HCEC 1CT (cell line): ENCODE measurements at regions not wholly inside any gene's neighbourhood (a gene's known extent, or its start where the extent isn't known, plus 50 kb on each side); places are given as distances from the start of the nearest gene placed in this dataset.

ENCODE experiments used
- DNase-seq: peaks from one replicate; pipeline ENCODE4 v3.0.0-alpha.2; 2017

DNA sequence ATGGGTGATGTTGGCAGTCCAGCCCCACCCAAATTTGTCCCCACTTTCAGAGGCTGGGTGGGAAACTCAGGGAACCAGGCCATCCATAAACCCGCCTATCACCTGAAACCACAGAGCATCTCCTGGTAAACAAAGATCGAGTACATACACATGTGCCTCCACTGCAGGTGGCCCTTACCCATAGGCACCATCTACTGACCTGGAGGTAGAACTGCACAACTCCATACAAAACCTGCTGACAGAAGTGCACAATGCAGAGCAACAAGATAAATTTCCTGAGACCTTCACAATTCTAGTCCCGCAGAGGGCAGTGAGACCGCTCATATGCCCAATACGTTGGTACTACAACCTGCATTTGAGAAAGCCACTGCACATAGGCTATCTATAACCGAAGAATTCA is 856.3 kb downstream of the SUCLG1 start:
- DNase-seq: no peak

DNA sequence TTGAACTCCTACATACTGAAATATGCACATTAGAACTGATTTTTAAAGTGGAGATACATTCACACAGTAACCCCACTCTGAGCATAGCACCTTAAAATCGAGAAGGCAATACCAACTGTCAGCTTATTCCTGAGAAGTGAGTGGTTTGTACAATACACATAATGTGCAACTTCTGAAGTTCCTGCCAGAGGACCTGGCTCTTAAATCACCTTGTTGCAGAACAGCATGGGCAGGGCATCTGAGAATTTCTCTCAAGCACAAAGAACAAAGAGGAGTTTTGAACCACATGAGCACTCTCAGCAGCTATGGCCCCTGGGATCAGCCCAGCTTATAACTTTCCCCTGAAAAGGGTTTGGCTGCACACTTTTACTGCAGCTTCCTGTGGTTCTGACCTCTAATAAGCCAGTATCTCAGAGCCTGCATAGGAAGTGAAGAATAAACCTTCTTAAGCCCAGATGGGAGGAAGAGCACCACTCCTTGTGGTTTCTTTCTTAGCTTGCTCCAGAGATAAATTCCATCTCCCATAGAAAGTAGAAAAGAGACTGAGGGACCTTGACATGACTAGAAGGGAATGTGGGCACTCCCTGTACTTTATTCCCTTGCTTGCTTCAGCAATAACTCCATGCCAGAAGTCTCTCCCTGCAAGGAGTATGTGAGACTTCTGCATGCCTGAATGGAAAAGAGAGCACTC is 862.3 kb downstream of the SUCLG1 start:
- no peak for DNase-seq

DNA sequence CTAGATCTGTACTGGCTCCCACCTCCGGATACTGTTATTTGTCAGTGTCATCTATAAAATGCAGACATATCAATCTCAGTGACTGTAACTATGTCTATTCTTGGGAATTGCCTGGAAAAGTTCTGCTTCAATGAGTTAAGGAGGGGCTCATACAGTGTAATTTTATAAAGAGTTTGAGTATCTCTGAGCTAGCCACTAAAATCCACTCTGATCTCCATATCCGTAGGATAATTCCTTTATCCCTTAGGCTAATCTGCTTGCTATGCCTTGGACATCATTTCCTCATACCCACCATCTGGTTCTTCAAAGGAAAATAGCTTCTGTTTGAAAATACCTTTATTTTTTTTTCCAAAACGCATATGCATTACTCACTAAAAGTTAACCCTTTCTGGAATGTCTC is 863.2 kb downstream of the SUCLG1 start:
- no peak for DNase-seq

DNA sequence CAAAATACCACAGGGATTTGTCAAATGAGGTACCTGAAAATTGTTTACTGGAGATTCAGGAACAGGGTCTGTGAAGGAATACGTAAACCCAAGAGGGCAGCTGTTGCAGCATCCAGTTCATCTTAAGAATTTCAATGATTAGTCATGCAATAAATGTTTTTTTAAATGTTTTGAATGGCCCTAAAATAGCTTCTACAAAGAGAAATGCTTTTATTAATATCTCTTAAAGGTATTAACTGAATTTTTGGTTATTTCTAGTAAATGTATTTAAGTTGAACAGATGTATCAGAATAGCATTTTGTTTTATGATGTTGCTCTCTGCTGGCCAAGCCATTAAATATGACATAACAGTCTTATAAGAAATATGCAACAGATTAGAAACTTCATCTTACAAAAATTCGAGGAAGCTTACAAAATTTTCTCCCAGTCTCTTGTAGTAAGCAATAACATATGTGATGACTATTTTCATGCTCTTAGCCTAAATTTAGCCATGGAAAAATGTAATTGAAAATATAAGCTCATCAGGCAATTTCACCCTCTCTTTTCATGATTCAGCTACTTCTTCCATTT is 863.9 kb downstream of the SUCLG1 start:
- DNase-seq: no peak

DNA sequence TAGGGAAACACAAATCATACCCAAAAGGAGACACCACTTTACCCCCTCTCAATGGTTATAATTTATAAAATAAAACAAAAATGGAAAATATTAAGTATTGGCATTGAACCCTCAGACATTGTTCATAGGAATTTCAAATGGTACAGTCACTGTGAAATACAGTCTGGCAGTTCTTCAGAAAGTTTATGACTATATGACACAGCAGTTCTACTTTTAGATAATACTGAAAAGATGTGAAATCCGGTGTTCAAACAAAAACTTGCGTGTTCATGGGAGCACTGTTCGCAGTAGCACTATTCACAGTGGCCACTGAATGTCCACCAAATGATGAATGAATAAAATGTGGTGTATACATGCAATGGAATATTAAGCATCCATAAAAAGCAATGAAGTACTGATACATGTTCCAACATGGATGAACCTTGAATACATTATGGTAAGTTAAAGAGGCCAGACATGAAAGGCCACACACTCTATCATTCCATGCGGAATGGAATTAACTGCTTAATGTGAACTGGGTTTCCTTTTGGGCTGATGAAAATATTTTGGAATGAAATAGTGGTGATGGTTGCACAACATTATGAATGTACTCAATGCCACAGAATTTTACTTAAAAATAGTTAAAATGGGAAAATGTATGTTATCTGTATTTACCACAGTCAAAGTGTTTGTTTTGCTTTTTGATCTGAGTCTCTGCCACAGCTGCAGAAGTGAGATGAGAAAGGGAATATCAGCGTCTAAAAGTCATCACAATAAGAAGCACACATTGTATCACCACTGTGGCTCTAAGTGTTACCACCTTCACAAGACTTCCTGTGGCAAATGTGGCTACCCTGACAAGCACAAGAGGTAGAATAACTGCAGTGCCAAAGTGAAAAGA is 864.6 kb downstream of the SUCLG1 start:
- DNase-seq: no peak

DNA sequence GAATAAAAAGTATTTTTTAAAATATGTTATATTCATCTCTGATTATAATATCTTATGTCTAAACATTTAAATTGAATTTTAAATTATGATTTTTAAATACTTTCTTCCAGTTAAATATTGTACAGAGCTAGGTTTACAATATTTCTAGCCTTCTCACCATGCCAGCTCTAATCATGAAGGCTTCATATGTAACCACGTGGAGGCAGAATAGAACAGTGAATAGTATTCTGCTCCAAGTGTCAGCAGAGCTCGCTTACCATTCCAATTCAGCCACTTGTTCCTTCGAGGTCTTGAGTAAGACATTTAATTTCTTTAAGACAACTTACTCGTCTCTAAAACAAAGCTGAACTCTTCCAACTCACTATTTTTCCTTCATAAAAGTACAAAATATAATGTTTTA is 871.8 kb downstream of the SUCLG1 start:
- DNase-seq: no peak

DNA sequence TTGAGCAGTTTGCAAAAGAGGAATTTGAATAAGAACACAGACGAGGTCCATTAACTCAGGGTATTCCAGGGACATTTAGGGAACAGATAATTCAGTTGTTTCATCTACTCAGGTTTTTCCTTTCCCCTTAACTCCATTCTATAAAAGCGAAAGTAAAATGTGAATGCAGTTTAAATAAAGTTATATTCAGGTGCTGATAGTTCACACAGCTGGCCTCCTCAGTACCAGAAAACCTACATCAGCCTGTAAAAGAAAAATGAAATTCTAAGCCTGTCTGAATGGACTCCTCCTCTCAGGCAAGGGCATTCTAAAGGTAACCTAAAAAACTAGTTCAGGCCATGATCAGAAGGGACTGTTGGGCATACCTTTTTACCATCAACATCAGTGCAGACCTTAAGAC is 873.8 kb downstream of the SUCLG1 start:
- no peak for DNase-seq

DNA sequence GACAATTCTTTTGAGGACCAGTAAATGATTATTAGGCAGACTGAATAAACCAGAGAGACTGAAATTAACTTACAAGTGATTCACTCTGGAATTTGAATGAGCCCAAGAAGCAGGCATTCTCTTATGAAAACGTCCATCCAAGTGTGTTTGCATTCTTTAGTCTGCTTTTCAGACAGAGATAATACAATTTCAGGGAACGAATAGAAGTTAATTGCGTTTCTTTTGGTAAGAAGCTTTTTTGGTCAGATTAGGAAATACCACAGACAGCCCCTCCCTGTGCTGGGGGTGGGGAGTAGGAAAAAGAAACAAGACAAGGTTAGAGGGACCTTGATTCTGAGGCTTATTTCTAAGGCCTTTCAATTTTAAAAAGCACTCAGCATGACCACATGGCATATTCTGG is 874.4 kb downstream of the SUCLG1 start:
- no peak for DNase-seq

DNA sequence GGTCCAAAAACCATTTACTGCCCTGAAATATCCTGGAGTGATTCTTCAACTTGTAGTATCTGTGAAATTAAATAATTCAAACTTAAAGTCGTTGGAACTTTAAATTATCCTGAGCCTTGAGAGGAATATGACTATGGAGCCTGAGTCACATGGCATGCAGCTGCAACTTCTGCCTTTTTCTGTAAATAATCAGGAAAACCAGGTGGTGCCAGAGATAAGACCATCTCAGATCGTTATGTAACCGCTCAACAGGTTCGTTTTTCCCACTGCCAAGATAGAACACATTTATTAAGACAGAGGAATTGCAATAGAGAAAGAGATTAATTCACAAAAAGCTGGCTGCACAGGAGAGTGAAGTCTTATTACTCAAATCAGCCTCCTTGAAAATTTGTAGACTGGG is 876.5 kb downstream of the SUCLG1 start:
- DNase-seq: no peak

DNA sequence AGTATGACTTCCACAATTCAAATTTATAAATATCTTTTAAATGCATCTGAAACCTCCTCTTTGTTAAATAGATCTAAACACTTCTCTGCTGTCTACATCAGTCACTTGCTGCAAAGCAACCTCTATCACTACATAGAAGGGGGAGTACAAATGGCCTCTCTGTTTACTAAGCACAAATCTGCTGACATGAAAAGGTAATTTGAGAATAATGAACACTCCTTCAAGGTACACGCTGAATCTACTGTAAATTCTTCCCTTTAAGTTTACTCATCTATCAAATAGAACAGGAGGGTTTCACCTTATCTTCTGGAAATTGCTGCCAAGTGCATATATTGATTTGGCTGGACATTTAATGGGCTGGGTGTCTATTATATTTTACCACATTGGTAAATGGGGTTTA is 879.6 kb downstream of the SUCLG1 start:
- no peak for DNase-seq

DNA sequence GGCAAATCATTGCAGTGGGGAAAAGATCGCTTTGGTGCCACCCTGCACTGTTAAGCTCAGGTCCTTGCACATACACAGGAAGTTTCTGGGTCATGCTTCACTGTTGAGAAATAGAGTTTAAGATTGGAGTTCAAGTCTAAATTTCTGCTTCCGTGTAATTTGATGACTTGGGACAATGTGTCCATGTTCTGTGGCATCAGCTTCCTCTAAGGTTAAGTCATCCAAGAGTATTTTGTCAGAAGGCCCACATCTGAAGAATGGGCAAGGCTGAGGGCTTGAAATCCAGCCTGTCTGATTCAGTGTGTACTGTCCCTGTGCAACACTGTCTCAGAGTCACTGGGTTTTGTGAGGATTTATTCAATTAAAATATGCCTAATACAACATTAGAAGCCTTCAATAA is 880.7 kb downstream of the SUCLG1 start:
- DNase-seq: no peak

DNA sequence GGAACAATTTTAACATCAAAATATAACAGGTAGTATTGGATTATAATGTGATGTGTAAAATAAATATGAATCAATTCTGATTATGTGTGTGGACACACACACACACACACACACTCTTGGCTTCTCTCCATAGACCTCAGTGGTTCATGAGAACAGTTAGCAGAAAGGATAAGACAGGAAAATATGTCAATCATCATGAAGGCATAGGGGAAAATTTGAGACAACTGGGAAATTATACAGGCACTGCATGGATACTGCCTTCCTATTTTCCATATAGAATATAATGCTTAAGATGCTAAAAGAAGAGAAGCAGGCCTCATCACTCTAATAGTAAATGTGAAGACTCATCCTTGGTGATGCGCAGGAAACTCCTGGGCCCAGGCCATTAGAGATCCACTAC is 884.5 kb downstream of the SUCLG1 start:
- no peak for DNase-seq

DNA sequence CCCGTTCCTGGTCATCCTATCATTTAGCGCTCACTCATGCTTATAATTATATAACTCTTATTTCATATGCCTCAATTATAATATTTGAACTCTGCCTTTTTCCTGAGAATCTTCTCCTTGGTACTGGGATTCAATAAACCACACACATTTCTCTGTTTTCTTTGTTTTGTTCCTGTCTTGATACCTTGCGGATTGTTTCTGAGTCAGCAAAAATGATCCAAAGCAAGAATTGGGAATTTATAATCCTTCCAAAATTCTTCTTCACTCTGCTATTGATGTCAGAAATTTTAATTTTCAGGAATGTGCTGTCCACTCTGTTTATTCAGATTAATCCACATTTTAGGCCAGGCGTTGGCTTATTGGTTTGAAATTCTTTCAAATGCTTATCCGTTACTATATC is 886.0 kb downstream of the SUCLG1 start:
- no peak for DNase-seq

DNA sequence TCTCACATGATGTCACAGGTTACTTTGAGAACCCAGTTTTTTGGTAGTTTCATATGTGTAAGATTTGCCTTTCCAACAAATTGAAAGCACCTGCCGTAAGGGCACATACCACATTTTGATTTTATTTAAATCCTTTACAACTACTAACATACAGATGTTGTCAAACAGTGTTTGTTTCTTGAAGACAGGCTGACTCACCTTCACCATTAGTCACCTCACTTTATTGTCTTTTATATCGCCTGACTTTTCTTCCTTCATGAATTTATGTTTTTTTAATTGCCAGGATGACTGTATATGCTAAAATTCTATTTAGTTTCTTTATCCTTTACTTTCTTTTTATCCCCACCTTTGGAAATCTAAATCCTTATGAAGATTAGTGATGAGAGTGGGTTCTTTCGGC is 886.7 kb downstream of the SUCLG1 start:
- no peak for DNase-seq

DNA sequence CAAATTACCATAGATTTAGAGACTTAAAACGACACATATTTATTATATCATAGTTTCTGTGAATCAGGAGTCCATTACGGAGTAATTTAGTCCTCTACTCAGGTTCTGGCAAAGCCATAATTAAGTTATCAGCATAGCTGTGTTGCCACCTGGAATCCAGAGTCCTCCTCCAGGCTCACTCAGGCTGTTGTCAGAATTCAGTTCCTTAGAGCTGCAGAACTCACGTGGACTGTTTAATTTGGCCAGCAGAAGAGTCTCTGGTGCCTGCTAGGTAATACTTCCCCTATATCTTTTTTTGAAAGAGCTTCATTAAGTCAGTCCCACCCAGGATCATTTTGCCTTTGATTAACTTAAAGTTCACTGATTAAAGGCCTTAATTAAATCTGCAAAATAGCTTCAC is 891.5 kb downstream of the SUCLG1 start:
- no peak for DNase-seq

DNA sequence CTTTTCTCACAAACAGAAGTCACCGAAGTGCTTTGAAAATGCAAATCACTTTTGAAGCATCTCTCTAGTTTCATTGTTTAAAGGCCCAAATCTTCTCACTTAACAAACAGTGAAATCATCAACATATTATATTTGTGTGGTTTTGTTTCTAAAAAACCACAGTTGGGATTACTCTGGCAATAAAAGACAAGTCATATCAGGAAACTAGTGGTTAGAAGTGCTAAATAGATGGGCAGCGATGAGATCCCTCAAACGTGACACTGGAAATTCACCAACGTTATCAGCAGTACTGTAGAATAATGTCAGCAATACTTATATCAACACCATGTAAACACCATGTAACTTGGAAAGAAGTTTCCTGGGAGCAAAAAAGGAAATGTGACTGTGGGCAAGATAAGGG is 893.5 kb downstream of the SUCLG1 start:
- DNase-seq: no peak

DNA sequence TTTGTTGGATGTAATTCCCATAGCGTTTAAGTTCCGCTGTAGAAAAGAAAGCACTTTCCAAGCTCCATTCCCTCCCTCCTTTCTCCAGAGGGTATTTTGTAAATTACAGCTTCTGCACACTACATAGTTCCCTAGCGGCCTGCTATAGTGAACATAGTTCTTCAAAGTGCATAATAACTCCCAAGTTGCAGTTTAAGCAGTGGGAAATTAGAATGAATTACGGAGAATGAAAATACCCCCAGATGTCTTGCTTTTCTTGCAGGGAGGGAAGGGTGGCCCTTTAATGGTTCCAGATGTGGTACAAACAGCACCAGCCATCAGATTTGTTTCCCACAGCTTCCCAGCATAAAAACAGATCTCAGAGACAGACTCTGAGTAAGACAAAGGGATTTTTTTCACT is 893.9 kb downstream of the SUCLG1 start:
- DNase-seq: no peak

DNA sequence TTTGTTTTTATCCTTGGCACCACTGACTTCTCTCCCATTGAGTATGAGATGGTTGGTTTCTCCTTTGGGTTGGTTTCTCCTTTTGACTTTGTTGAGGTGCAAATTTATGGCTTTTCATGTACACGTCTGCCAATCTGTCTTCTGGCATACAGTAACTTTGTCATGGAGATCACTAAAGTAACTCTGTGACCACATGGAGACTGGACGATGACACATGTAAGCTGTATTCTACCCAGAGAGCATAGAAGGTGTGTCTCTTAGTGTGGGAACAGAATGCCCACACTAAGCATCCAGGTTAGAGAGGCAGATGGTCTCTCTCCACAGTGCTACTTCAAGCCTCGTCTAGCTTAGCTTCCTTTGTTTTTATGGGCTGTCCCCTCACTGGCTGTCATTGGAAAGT is 897.5 kb downstream of the SUCLG1 start:
- DNase-seq: no peak

DNA sequence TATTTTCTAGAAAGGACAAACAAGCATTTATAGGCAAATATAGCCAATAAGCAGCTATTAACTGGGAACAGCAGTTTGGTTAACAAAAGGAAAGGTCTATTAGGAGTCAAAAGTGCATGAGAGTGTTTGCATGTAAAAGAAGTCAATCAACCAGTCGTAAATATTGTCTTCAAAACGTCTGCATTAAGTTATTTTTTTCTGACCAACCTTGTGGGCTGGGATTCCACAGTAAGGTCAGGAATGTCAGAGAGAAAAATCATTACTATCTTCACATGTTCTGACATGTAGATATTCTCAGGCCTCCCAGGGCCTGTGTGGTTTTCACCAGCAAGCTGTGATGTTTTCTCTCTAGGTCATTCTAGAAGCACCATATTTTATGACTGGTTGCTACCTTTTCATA is 922.5 kb downstream of the SUCLG1 start:
- DNase-seq: no peak

DNA sequence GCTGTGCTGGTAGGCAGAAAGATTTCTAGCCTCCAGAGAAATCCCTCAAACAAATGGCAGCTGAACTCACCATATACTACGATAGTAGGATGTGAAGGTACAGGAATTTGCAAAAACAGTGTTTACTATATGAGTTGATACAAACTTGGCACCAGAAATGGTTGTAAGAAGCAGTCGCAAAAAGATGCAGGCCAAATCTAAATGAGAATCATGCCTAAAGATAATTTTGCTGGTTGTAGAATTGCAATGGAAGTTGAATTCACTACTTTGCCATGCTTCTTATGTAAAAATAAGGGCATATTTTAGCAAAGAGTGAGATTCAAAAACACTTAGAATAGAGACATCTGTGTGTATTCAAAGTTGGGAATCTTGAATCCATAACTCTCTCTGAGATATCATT is 924.7 kb downstream of the SUCLG1 start:
- no peak for DNase-seq

DNA sequence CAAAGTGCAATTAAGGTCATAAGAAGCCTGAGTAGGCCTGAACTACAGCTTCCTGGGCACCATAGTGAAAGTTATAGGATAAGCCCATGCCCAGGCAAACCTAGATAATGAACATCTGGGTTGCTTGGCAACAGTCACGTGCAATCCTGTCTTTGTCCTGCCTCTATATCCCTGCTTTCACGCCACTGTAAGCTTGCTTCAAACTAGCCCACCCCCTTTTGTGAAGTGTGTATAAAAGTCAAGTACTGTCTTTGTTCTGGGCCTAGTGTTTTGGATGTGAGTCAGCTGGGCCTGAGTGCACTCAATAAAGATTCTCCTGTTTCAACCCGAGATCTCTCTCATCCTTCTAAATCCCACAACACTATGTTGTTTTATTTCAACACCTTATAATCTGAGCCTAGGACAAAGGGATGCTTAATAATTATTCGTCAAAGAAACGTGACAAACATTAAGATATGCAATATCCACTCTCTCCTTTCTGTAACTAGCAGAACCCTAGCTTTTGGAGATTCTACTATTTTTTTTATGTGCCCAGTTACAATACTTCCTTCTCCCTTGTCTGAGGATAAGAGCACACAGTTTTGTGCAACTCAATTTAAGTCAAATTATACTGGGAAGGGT is 927.8 kb downstream of the SUCLG1 start:
- DNase-seq: no peak

DNA sequence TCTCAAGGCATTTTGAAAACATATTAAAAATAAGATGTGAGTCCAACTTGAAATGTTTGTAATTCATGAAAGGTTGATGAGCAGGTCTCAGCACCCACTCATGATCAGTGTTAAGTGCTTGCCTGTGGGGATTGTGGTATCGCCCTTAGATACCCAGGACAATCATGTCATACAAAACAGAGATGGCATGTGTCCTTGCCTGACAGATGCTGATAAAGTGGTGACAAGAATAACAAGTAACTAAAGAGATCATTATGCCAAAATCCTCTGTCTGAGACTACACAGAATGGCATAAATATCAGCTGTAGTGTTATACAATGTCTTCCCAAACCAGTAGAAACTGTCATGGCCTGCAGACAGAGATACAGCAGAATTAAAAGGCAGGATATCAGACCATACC is 930.3 kb downstream of the SUCLG1 start:
- DNase-seq: no peak

DNA sequence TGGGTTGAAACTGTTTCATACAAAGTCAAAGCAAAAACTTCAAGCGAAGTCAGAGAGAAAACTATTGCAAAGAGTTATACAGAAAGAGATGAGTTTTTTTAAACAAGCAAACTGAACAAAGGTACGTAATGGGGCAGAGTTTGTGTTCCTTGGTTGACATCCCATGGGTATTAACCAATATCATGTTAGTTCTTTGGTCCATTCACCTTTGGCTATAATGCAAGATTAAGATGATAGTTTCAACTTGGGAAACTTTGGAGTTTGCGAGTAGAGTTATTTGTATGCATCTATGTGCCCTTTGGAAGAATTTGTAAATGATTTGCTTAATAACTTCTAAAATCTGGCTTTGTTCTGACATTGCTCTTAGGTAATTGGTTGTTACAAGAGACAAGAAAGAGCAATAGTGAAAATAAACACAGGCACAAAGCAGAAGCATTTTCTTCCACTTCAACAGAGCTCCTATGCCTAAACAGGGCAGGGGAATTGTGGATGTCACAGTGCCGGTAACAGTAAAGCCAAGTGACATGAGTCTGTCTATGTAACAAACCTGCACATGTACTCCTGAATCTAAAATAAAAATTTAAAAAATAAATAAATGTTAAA is 936.1 kb downstream of the SUCLG1 start:
- no peak for DNase-seq
